ENCODE measurements at regions not wholly inside any gene's neighbourhood (a gene's known extent, or its start where the extent isn't known, plus 50 kb on each side); places are given as distances from the start of the nearest gene placed in this dataset.

- TF ChIP-seq POLR2AphosphoS5 (IDR thresholded peaks at IDR 0.05; ENCODE audit: low read depth, low read length) (no peak), REST (IDR thresholded peaks at IDR 0.05; ENCODE audit: insufficient read depth in 1 of 2, low read depth in 2 of 2, low read length in 2 of 2) (no peak)
Observed at GRCh38 chr12:131491916-131492490, 218.9 kb upstream of the SFSWAP start.

Measured in PFSK-1 (cell line).